AG08395 (cell line): ENCODE measurements at regions not wholly inside any gene's neighbourhood (a gene's known extent, or its start where the extent isn't known, plus 50 kb on each side); places are given as distances from the start of the nearest gene placed in this dataset.
"Not testable (repeated sequence)": the region's sequence is repeated elsewhere in the genome, so short reads cannot be mapped to it uniquely, and the experiment has no call there.

ENCODE experiments used
- DNase-seq: peaks from one replicate; pipeline ENCODE4 v3.0.0; 2012; ENCODE audit warnings: mixed read lengths, low spot score

- no peak for DNase-seq
Observed at GRCh38 chrX:77003530-77003929, 443.7 kb upstream of the FGF16 start.

GRCh38 chrX:77003956-77004355 lies 443.2 kb upstream of the FGF16 start:
- no peak for DNase-seq

- DNase-seq = no peak
Observed at GRCh38 chrX:77009691-77010090, 437.5 kb upstream of the FGF16 start.

GRCh38 chrX:77014377-77015372 lies 432.5 kb upstream of the FGF16 start:
- no peak for DNase-seq

GRCh38 chrX:77017093-77017492 lies 430.1 kb upstream of the FGF16 start:
- DNase-seq = no peak

GRCh38 chrX:77046180-77046810 lies 400.9 kb upstream of the FGF16 start:
- not testable (repeated sequence) for DNase-seq

GRCh38 chrX:77060572-77060971 lies 386.6 kb upstream of the FGF16 start:
- DNase-seq = no peak

GRCh38 chrX:77061022-77061421 lies 386.2 kb upstream of the FGF16 start:
- no peak for DNase-seq

- DNase-seq = no peak
Observed at GRCh38 chrX:77061545-77061944, 385.6 kb upstream of the FGF16 start.

- no peak for DNase-seq
Observed at GRCh38 chrX:77065896-77066295, 381.3 kb upstream of the FGF16 start.

- no peak for DNase-seq
Observed at GRCh38 chrX:77070202-77070918, 376.8 kb upstream of the FGF16 start.

GRCh38 chrX:77076896-77077295 lies 370.3 kb upstream of the FGF16 start:
- no peak for DNase-seq

- not testable (repeated sequence) for DNase-seq
Observed at GRCh38 chrX:77081237-77081636, 366.0 kb upstream of the FGF16 start.

- DNase-seq = no peak
Observed at GRCh38 chrX:77085372-77085771, 361.8 kb upstream of the FGF16 start.

- DNase-seq = peak; percentile 3
Observed at GRCh38 chrX:77087529-77088169, 359.5 kb upstream of the FGF16 start.

- no peak for DNase-seq
Observed at GRCh38 chrX:77088233-77088632, 359.0 kb upstream of the FGF16 start.

- DNase-seq = no peak
Observed at GRCh38 chrX:77114501-77114900, 332.7 kb upstream of the FGF16 start.

- DNase-seq = no peak
Observed at GRCh38 chrX:77118686-77119085, 328.5 kb upstream of the FGF16 start.

GRCh38 chrX:77119706-77120105 lies 327.5 kb upstream of the FGF16 start:
- no peak for DNase-seq

- not testable (repeated sequence) for DNase-seq
Observed at GRCh38 chrX:77123917-77124316, 323.3 kb upstream of the FGF16 start.

- not testable (repeated sequence) for DNase-seq
Observed at GRCh38 chrX:77127571-77127970, 319.6 kb upstream of the FGF16 start.

- DNase-seq = no peak
Observed at GRCh38 chrX:77143907-77144306, 303.3 kb upstream of the FGF16 start.
